ENCODE measurements at regions not wholly inside any gene's neighbourhood (a gene's known extent, or its start where the extent isn't known, plus 50 kb on each side); places are given as distances from the start of the nearest gene placed in this dataset.

DNA sequence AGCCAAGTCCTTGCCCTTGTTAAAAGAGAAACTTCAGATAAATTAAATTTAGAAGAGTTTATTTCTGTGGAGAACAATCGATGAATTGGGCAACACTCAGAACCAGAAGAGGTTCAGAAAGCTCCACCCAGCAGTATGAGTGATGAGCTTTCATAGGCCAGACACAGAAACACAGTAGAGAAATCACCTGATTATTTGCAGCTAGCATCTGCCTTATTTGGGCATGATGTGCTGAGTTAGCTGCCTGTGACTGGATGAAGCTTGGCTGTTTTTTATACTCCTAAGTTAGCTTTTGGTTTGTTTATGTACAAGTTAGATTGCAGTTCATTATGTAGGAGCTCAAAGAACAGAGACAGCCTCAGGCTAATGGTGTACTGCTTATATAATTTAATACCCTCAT lies 269.5 kb upstream of the SESN3 start:
- TF ChIP-seq SIN3A (IDR thresholded peaks at IDR 0.05; ENCODE audit: borderline replicate concordance, insufficient read depth, low read length) (no peak), POLR2AphosphoS5 (IDR thresholded peaks at IDR 0.05; ENCODE audit: low read depth, low read length) (no peak), FOXP2 (optimal IDR thresholded peaks at IDR 0.05; ENCODE audit: borderline replicate concordance, extremely low read depth, extremely low read length, insufficient read depth) (no peak), TAF1 (IDR thresholded peaks at IDR 0.05; ENCODE audit: borderline replicate concordance, insufficient read depth, low read length) (no peak)
- TF ChIP-seq, protein P1, sequence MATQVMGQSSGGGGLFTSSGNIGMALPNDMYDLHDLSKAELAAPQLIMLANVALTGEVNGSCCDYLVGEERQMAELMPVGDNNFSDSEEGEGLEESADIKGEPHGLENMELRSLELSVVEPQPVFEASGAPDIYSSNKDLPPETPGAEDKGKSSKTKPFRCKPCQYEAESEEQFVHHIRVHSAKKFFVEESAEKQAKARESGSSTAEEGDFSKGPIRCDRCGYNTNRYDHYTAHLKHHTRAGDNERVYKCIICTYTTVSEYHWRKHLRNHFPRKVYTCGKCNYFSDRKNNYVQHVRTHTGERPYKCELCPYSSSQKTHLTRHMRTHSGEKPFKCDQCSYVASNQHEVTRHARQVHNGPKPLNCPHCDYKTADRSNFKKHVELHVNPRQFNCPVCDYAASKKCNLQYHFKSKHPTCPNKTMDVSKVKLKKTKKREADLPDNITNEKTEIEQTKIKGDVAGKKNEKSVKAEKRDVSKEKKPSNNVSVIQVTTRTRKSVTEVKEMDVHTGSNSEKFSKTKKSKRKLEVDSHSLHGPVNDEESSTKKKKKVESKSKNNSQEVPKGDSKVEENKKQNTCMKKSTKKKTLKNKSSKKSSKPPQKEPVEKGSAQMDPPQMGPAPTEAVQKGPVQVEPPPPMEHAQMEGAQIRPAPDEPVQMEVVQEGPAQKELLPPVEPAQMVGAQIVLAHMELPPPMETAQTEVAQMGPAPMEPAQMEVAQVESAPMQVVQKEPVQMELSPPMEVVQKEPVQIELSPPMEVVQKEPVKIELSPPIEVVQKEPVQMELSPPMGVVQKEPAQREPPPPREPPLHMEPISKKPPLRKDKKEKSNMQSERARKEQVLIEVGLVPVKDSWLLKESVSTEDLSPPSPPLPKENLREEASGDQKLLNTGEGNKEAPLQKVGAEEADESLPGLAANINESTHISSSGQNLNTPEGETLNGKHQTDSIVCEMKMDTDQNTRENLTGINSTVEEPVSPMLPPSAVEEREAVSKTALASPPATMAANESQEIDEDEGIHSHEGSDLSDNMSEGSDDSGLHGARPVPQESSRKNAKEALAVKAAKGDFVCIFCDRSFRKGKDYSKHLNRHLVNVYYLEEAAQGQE (IDR thresholded peaks at IDR 0.05; ENCODE audit: insufficient read depth in 1 of 2, low read depth in 2 of 2, low read length in 2 of 2) = no peak

DNA sequence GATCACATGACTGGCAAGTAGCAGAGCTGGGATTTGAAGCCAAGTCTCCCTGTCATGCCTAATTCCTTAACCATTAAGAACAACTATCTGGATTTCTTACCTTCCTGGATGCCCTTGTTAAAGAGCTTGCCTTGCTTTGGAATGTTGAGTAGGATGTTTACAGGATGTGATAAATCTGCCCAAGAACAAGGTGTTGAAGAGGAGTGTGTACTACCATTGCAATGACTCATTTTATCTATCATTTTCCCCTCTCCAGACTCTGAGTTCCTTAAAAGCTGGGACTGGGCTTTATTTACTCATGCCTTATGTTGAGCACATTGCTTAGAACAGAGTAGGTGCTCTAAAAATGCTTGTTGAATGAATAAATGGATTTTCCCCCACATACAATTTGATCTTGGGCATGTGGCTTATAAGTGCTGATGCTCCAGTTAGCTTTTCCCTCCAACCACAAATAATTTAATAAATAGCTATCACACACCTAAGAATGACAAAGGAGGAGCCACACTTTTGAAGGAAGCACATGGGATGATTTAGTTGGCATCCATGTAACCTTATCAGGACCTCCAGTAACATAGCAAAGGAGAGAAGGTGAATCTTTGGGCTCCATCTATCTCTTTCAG lies 268.6 kb upstream of the SESN3 start:
- no peak for TF ChIP-seq FOXP2 (optimal IDR thresholded peaks at IDR 0.05; ENCODE audit: borderline replicate concordance, extremely low read depth, extremely low read length, insufficient read depth)
- no peak for TF ChIP-seq SIN3A (IDR thresholded peaks at IDR 0.05; ENCODE audit: borderline replicate concordance, insufficient read depth, low read length)
- TF ChIP-seq, protein P1 (IDR thresholded peaks at IDR 0.05; ENCODE audit: insufficient read depth in 1 of 2, low read depth in 2 of 2, low read length in 2 of 2) = no peak
- no peak for TF ChIP-seq POLR2AphosphoS5 (IDR thresholded peaks at IDR 0.05; ENCODE audit: low read depth, low read length)
- TF ChIP-seq TAF1 (IDR thresholded peaks at IDR 0.05; ENCODE audit: borderline replicate concordance, insufficient read depth, low read length) = no peak

DNA sequence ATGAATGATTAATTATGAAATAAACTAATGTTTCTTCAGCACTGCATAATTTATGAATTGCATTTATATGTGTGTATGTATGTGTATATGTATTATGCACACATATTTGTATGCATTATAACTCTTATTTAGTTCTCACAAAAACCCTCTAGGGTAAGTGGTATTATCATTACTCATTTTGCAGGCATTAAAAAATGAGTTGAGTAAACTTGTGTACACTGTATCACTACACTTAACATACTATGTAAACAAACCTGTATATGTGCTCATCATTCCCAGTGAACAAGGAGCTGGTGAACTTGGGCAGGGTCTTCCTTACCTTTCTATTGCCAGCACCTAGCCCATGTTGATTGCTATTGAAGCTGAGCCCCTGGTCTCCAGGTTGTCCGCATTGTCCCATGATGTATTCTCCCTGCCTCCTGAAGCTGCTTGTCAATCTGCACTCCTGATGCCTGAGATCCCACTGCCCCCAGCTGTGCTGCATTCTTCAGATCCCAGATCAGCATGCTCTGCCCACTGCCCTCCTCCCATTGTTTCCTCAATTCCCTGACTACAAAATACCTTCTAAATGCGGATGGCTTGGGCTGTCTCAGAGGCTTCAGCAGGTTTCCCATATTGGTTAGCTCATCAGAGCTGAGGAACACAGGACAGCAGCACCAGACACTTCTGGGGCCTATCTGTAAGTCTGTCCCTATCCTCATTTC lies 267.9 kb upstream of the SESN3 start:
- TF ChIP-seq SIN3A (IDR thresholded peaks at IDR 0.05; ENCODE audit: borderline replicate concordance, insufficient read depth, low read length) = no peak
- TF ChIP-seq, protein P1 (IDR thresholded peaks at IDR 0.05; ENCODE audit: insufficient read depth in 1 of 2, low read depth in 2 of 2, low read length in 2 of 2) = no peak
- no peak for TF ChIP-seq TAF1 (IDR thresholded peaks at IDR 0.05; ENCODE audit: borderline replicate concordance, insufficient read depth, low read length)

DNA sequence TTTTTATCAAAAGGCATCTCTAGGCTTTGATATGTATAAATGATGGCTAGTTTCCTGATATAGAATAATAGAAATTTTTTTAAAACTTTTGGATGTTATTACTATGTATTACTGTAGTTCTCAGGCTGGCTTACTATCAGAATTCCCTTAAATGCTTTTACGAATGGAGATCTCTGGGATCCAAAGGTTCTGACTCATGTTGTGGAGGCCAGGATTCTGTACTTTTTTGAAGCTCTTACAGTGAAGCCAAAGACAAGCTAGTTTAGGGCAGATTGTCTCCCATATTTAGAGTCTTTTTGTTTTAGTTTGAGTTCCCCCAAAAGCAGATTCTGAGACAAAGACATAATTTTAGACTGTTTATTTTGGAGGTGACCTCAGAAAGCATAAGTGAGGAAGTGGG lies 265.9 kb upstream of the SESN3 start:
- no peak for TF ChIP-seq TAF1 (IDR thresholded peaks at IDR 0.05; ENCODE audit: borderline replicate concordance, insufficient read depth, low read length)
- TF ChIP-seq, protein P1 (IDR thresholded peaks at IDR 0.05; ENCODE audit: insufficient read depth in 1 of 2, low read depth in 2 of 2, low read length in 2 of 2) = no peak
- TF ChIP-seq FOXP2 (optimal IDR thresholded peaks at IDR 0.05; ENCODE audit: borderline replicate concordance, extremely low read depth, extremely low read length, insufficient read depth) = no peak
